HG03139 (cell line): ENCODE measurements at regions not wholly inside any gene's neighbourhood (a gene's known extent, or its start where the extent isn't known, plus 50 kb on each side); places are given as distances from the start of the nearest gene placed in this dataset.

ENCODE experiments used
- ATAC-seq: cut with Tn5 transposase; IDR thresholded peaks from one replicate; pipeline ENCODE4 v1.9.1; 2021; ENCODE audit not compliant: unreplicated experiment

DNA sequence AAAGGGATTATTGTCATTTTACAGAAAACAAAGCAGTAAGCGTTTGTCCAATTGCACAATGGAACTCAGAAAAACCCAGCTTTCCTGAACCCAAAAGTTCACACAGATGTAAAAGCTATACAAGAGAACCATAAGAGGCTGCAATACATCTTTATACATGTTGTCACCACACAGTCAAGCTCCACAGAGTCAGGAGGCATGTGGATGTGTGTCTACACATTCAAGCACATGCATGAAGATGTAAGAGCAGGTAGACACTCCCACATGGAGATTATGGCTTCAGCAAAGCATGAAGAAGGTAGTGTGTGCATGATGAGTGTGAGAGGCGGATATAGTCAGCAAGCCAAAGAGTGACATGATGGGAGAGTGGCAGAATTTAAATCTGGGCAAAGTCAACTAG is 124.7 kb upstream of the THBS1 start:
- no peak for ATAC-seq

DNA sequence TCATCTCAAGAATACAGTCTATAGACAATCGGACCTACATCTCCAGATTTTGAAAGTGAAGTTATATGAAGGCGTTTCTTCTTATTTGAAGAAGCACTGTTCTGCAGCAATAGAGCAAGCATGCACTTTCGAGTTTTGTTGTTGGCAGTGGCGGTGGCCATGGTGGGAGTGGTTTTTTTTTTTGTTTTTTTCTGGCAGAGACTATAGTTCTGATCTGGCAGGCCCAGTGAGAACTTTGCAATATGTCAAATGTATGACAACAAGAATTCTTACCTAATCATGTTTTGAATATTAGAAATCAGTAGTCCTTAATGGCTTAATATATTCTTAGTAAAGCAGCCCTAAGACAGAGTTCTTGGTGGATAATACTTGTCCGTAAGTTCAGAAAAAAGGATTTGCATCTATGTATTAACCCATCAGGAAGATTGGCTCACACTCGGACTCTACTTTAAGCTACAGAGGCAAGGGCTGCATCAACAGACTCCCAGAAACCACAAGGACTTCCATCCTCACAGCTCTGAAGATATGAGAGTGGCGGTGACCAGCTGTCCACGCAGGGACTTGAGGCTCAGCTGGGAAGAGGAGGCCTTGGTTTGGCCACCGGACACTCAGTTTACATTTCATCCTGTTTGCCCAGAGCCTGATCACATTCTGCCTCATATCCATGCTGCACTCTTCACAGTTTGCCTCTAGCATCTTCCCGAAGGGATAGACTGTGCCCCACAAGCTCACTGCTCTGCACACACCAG is 124.1 kb upstream of the THBS1 start:
- ATAC-seq: no peak

DNA sequence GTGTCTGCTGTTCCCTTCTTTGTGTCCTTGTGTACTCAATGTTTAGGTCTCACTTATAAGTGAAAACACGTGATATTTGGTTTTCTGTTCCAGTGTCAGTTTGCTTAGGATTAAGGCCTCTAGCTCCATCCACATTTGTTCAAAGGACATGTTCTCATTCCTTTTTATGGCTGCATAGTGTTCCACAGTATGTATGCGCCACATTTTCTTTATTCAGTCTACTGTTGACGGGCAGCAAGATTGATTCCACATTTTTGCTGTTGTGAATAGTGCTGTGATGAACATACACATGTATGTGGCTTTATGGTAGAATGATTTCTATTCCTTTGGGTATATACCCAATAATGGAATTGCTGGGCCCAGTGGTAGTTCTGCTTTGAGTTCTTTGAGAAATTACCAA is 122.7 kb upstream of the THBS1 start:
- no peak for ATAC-seq

- ATAC-seq: no peak
Observed at GRCh38 chr15:39459548-39459947, 121.3 kb upstream of the THBS1 start.

- ATAC-seq: no peak
Observed at GRCh38 chr15:39460748-39461147, 120.1 kb upstream of the THBS1 start.

DNA sequence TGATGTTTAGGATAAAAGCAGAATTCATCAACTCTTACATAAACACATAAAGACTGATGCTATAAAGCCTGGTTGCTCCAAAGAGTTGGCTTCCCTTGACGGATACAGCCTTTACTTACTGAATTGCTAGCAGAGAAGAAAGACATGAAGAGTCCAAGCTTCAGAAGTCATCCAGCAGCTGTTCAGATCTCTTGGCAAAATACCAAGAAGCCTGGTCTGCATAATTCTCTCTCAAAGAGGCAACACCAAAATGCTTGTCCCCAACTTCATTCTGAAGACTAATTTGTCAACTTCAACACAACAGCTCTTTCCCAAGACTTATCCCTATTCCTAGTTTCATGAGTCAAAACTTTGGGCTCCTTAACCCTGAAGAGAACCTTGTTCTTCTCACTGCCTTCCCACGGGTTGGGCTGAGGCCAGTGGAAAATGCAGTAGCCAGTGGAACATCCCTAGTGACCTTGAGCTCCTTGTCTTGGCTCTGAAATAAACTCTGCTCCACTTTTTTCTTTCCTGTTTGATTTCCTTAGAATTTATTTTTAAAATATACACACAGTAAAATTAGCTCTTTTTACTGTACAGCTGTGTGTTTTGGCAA is 119.2 kb upstream of the THBS1 start:
- no peak for ATAC-seq

GRCh38 chr15:39462691-39463090 is 118.2 kb upstream of the THBS1 start:
- ATAC-seq: no peak

DNA sequence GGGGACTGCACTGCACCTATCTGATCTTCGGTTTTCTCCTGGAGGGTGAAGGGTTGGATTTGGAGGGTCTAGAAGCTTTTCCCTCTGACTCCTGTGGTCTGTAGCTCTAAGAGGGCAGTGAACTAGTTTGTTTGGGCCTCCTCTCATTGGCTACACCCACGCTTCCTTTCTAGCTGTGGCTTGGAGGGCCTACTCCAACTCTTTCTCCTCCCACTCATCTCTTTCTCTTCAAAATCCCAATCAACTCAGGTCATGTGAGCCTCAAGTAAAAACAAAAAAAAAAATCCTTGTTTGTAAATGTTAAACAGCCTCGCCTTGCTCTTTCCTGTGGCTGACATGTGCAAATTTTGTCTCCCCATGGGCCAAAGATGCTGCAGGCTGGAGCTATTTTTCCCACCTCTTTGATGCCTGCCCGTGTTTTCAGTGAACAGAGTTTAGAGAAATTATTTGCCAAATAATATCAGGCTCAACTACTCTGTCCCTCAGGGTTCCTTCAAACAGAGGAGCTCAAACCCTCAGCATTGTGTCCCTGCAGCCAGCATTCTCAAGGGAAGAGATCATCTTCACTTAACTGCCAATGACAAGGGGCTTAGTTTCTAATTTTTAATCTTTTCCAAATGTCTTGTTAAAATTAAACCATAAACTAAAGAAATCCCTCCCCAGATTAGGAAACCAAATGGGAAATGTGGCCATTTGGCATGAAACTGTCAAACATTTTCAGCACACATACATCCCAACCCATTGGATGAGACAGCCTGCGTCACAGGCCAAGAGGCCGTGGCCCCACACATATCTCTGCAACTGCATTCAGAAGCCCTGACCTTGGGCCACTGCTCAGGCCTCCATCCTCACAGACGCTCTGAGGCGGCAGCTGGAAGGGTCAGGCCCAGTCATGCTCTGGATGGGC is 114.8 kb upstream of the THBS1 start:
- no peak for ATAC-seq

- ATAC-seq: no peak
Observed at GRCh38 chr15:39466750-39467105, 114.2 kb upstream of the THBS1 start.

- no peak for ATAC-seq
Observed at GRCh38 chr15:39468331-39468730, 112.5 kb upstream of the THBS1 start.

DNA sequence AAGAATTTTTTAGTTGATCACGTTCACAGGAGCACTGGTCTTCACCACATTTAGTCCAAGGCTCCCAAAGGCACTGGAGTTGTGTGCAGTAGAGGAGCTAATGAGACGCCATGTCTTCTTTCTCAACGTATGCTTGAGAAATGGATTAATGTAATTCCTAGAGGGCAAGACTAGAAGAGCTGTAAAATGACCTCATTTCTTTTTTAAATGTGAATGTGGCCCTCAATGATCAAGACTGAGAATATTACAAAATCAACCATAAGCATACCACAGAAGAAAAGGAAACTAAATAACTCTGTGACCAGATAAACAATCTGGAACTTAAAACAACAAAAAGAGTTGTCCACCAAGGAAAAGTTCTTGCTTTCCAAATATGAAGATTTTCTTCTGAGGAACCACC is 112.1 kb upstream of the THBS1 start:
- ATAC-seq: no peak

GRCh38 chr15:39471785-39472574 is 108.9 kb upstream of the THBS1 start:
- ATAC-seq: no peak

- ATAC-seq: no peak
Observed at GRCh38 chr15:39472621-39473297, 108.1 kb upstream of the THBS1 start.

GRCh38 chr15:39473298-39473947 is 107.5 kb upstream of the THBS1 start:
- ATAC-seq: no peak

DNA sequence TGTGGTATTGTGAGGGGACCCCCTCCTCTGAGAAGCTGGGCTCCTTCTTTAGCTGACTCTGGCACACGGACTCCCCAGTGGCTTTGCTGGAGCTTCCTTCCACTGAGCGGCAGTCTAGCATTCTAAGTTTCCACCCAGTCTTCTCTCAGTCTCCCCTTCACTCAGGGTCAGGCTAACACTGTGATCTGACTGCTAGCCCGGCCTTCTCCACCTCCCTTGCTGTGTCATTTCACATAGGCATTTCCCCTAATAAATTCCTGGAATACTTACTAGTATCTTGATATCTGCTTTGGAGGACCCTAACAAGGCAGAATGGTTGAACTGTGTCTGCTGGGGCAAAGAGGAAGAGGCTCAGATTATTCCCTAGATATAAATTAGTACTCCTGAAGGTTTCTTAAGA is 106.2 kb upstream of the THBS1 start:
- ATAC-seq: no peak

- ATAC-seq: no peak
Observed at GRCh38 chr15:39478996-39479395, 101.9 kb upstream of the THBS1 start.

DNA sequence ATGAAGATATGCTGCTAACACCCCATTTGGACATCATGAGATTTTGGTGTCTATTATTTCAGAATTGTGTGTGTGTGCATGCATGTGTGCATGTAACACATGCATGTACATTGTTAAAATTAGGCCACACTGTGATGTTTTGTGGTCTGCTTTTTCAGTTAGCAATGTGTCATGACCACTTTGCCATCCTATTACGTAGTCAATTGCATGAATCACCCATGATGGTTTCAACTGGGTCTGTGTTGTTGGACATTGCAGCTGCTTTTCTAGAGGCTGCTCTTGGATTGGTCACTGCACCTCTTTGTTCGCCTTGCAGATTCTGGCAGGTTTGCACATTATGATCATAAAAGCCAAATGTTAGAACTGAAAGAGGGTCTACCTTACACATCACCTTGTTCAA is 101.0 kb upstream of the THBS1 start:
- ATAC-seq: no peak

DNA sequence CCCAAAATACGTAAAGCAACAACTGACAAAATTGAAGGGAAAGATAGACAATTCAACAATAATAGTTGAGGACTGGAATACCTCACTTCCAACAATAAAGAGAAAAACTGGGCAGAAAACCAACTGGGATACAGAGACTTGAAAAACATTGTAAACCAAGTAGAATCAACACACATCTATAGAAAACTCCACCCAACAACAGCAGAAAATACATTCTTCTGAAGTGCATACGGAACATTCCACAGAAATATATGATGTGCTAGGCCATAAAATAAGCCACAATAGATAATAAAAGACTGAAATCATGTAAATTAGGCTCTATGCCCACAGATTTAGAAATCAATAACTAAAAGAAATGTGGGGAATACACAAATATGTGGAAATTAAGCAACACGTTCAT is 98.4 kb upstream of the THBS1 start:
- ATAC-seq: no peak

- no peak for ATAC-seq
Observed at GRCh38 chr15:39486621-39487457, 94.0 kb upstream of the THBS1 start.

- ATAC-seq: no peak
Observed at GRCh38 chr15:39487458-39487735, 93.5 kb upstream of the THBS1 start.
